ENCODE measurements at regions not wholly inside any gene's neighbourhood (a gene's known extent, or its start where the extent isn't known, plus 50 kb on each side); places are given as distances from the start of the nearest gene placed in this dataset.

DNA sequence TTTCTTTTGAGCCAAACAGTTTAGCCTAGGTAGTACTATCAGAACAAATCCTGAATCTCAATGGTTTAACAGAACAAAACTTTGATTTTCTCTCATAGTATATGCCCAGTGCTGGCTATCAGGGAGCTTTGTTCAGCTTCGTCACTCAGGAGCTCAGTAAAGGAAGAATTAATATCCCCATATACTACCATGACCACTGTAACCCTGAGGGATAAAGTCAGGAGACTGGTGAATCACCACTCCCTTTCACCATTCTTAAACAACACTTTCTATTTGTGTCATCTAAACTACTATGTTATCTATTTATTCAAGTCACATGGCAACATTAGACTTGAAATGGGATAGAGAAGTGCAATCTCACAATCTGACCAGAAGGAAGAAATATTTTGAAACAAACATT lies 522.6 kb upstream of the COX7C start:
- TF ChIP-seq, protein P1, sequence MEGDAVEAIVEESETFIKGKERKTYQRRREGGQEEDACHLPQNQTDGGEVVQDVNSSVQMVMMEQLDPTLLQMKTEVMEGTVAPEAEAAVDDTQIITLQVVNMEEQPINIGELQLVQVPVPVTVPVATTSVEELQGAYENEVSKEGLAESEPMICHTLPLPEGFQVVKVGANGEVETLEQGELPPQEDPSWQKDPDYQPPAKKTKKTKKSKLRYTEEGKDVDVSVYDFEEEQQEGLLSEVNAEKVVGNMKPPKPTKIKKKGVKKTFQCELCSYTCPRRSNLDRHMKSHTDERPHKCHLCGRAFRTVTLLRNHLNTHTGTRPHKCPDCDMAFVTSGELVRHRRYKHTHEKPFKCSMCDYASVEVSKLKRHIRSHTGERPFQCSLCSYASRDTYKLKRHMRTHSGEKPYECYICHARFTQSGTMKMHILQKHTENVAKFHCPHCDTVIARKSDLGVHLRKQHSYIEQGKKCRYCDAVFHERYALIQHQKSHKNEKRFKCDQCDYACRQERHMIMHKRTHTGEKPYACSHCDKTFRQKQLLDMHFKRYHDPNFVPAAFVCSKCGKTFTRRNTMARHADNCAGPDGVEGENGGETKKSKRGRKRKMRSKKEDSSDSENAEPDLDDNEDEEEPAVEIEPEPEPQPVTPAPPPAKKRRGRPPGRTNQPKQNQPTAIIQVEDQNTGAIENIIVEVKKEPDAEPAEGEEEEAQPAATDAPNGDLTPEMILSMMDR (conservative IDR thresholded peaks at IDR 0.05; ENCODE audit: low read depth, low read length), result no peak
- TF ChIP-seq EZH2 (IDR thresholded peaks at IDR 0.05; ENCODE audit: borderline replicate concordance, low read depth, low read length, poor library complexity, severe bottlenecking), result no peak

Data from A673 (cell line).